Thyroid gland (tissue), 4 donors: ENCODE measurements at regions not wholly inside any gene's neighbourhood (a gene's known extent, or its start where the extent isn't known, plus 50 kb on each side); places are given as distances from the start of the nearest gene placed in this dataset.

Experiments used
- DNase-seq, 2 donors: peaks; one replicate each; pipeline ENCODE4 v3.0.0-alpha.2; 2019
- H3K27ac ChIP-seq, 3 donors: fragments of 200-600 bp; sonication (generic); 1 replicate in 2 of 3; 2 replicates in 1 of 3; pipeline ENCODE4 v1.5.1; 2016 to 2019; ENCODE audit warnings: mild to moderate bottlenecking in 1 of 3, moderate library complexity in 1 of 3
- H3K27me3 ChIP-seq: fragments of 200-600 bp; sonication (generic); one replicate; pipeline ENCODE4 v1.5.1; 2019
- H3K36me3 ChIP-seq, 2 donors: fragments of 200-600 bp; sonication (generic); one replicate each; pipeline ENCODE4 v1.5.1; 2016 to 2019
- H3K4me1 ChIP-seq, 2 donors: fragments of 200-600 bp; sonication (generic); one replicate each; pipeline ENCODE4 v1.5.1; 2017 to 2019
- H3K4me3 ChIP-seq, 3 donors: fragments of 200-600 bp; sonication (generic); replicated peaks in 1 of 3; 1 replicate in 2 of 3; 2 replicates in 1 of 3; pipeline ENCODE4 v1.5.1; 2016; ENCODE audit warnings: mild to moderate bottlenecking in 1 of 3
- H3K9me3 ChIP-seq: fragments of 200-600 bp; sonication (generic); one replicate; pipeline ENCODE4 v1.5.1; 2017
- CTCF ChIP-seq, 6 experiments: fragments of 200-600 bp in 3 of 6; fragments of 450-650 bp in 3 of 6; sonication (generic) in 3 of 6; IDR thresholded peaks; one replicate each; pipeline ENCODE4 v1.5.1; 2016 to 2019; ENCODE audit warnings: antibody characterized with exemption in 6 of 6, mild to moderate bottlenecking in 2 of 6, inconsistent platforms in 1 of 6, moderate library complexity in 1 of 6
- POLR2A ChIP-seq, 2 donors: fragments of 450-650 bp; IDR thresholded peaks; one replicate each; pipeline ENCODE4 v1.6.1; 2017; ENCODE audit warnings: antibody characterized with exemption in 2 of 2, mild to moderate bottlenecking in 2 of 2, moderate library complexity in 1 of 2
- WGBS, 2 donors: methylation state at CpG; one replicate each; pipeline ENCODE4 v1.1.5; 2017; 5-methylcytosine and 5-hydroxymethylcytosine counted together
- intact Hi-C: fragments of 100-400 bp; cut with DNase I; formaldehyde crosslinking; loops from one replicate; pipeline ENCODE4 v1.15.1; 2023

- H3K27ac ChIP-seq: no peak overlapping the region
- no peak overlapping the region for H3K4me3 ChIP-seq
- no peaks in the 10 kb centered on the region for H3K9me3 ChIP-seq
- H3K36me3 ChIP-seq: no peaks in the 10 kb centered on the region
- no peaks in the 10 kb centered on the region for H3K27me3 ChIP-seq
- no peaks in the 10 kb centered on the region for H3K4me1 ChIP-seq
- intact Hi-C loops: no loop called here
- TF ChIP-seq POLR2A (IDR thresholded peaks at IDR 0.05) (no peak), CTCF (IDR thresholded peaks at IDR 0.05) (no peak)
- DNase-seq: no peak
Measured at GRCh38 chr15:36370731-36371112, 208.7 kb upstream of the CDIN1 start.

GRCh38 chr15:36371509-36371908 lies 207.9 kb upstream of the CDIN1 start:
- Histone ChIP-seq H3K4me1 (no peaks in the 10 kb centered on the region), H3K27ac (no peak overlapping the region)

GRCh38 chr15:36372968-36373367 lies 206.5 kb upstream of the CDIN1 start:
- no peak overlapping the region for H3K4me3 ChIP-seq
- no peaks in the 10 kb centered on the region for H3K4me1 ChIP-seq
- DNase-seq: no peak
- TF ChIP-seq POLR2A (IDR thresholded peaks at IDR 0.05) (no peak), CTCF (IDR thresholded peaks at IDR 0.05) (no peak)
- no peaks in the 10 kb centered on the region for H3K9me3 ChIP-seq
- H3K36me3 ChIP-seq: no peaks in the 10 kb centered on the region
- intact Hi-C loops: no loop called here
- 87 to 88% methylated on average over 2 of the region's 2 CpGs for WGBS, 2 donors
- H3K27me3 ChIP-seq: no peaks in the 10 kb centered on the region
- no peak overlapping the region for H3K27ac ChIP-seq

More at GRCh38 chr15:36371509-36371908, 207.9 kb upstream of the CDIN1 start:
- intact Hi-C loops: no loop called here
- no peak for DNase-seq
- Histone ChIP-seq H3K27me3 (no peaks in the 10 kb centered on the region), H3K4me3 (no peak overlapping the region), H3K9me3 (no peaks in the 10 kb centered on the region), H3K36me3 (no peaks in the 10 kb centered on the region)
- TF ChIP-seq POLR2A (IDR thresholded peaks at IDR 0.05) (no peak), CTCF (IDR thresholded peaks at IDR 0.05) (no peak)

- intact Hi-C loops: no loop called here
- WGBS, 2 donors: 44 to 45% methylated on average over 3 of the region's 3 CpGs
- H3K36me3 ChIP-seq: no peaks in the 10 kb centered on the region
- H3K9me3 ChIP-seq: no peaks in the 10 kb centered on the region
- TF ChIP-seq CTCF (IDR thresholded peaks at IDR 0.05): no peak
- TF ChIP-seq POLR2A (IDR thresholded peaks at IDR 0.05): no peak
- DNase-seq: no peak
- H3K27ac ChIP-seq: no peak overlapping the region
- H3K27me3 ChIP-seq: no peaks in the 10 kb centered on the region
- no peaks in the 10 kb centered on the region for H3K4me1 ChIP-seq
- H3K4me3 ChIP-seq: no peak overlapping the region
Measured at GRCh38 chr15:36373550-36373949, 205.9 kb upstream of the CDIN1 start.

- intact Hi-C loops: no loop called here
- Histone ChIP-seq H3K4me3 (no peak overlapping the region), H3K27ac (no peak overlapping the region), H3K4me1 (no peaks in the 10 kb centered on the region), H3K27me3 (no peaks in the 10 kb centered on the region), H3K36me3 (no peaks in the 10 kb centered on the region), H3K9me3 (no peaks in the 10 kb centered on the region)
- no peak for DNase-seq
- TF ChIP-seq CTCF (IDR thresholded peaks at IDR 0.05) (no peak), POLR2A (IDR thresholded peaks at IDR 0.05) (no peak)
Measured at GRCh38 chr15:36389107-36389506, 190.3 kb upstream of the CDIN1 start.
